Bronchial epithelial cell (primary cell): ENCODE measurements at regions not wholly inside any gene's neighbourhood (a gene's known extent, or its start where the extent isn't known, plus 50 kb on each side); places are given as distances from the start of the nearest gene placed in this dataset.

Experiments used
- DNase-seq: peaks from one replicate; pipeline ENCODE4 v3.0.0-alpha.2; 2010; ENCODE audit warnings: low read depth
- FAIRE-seq: peaks from 2 replicates; lab custom pipeline; 2011; peaks lifted over from hg19 to GRCh38; lab: Jason Lieb, UNC
- H3K27me3 ChIP-seq: 2 replicates; pipeline ENCODE4 v1.5.1; 2011; ENCODE audit warnings: low read length; ENCODE audit not compliant: control insufficient read depth, insufficient read depth
- H3K36me3 ChIP-seq: 2 replicates; pipeline ENCODE4 v1.5.1; 2011; ENCODE audit warnings: low read length; ENCODE audit not compliant: control insufficient read depth, insufficient read depth
- H3K4me3 ChIP-seq: 2 replicates; pipeline ENCODE4 v1.5.1; 2011; ENCODE audit warnings: mild to moderate bottlenecking, low read depth, low read length, control low read depth
- TF ChIP-seq, protein P1 (sequence below): IDR thresholded peaks from 2 replicates; pipeline ENCODE4 v1.5.1; 2011; ENCODE audit warnings: mild to moderate bottlenecking, moderate library complexity, low read length, control low read depth, inconsistent platforms; ENCODE audit not compliant: insufficient read depth, severe bottlenecking

DNA sequence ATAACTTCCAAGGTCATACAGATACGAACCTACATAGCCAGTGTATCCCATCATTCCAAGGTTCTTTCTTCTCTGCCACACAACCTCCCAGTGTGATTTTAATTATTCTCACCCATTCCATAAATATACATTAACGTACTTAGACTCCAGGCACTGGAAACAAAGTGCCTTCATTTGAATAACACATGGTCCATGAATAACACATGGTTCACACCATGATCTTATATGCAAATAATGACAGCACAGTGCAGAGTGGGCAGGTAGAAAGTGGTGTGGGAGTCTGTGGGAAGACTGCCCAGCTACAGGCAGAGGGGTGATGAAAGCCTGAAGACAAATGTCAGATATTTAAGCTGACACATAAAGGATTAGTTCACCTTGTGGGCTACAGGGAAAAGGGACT lies 425.2 kb downstream of the HACE1 start:
- TF ChIP-seq, protein P1, sequence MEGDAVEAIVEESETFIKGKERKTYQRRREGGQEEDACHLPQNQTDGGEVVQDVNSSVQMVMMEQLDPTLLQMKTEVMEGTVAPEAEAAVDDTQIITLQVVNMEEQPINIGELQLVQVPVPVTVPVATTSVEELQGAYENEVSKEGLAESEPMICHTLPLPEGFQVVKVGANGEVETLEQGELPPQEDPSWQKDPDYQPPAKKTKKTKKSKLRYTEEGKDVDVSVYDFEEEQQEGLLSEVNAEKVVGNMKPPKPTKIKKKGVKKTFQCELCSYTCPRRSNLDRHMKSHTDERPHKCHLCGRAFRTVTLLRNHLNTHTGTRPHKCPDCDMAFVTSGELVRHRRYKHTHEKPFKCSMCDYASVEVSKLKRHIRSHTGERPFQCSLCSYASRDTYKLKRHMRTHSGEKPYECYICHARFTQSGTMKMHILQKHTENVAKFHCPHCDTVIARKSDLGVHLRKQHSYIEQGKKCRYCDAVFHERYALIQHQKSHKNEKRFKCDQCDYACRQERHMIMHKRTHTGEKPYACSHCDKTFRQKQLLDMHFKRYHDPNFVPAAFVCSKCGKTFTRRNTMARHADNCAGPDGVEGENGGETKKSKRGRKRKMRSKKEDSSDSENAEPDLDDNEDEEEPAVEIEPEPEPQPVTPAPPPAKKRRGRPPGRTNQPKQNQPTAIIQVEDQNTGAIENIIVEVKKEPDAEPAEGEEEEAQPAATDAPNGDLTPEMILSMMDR = no peak
- Histone ChIP-seq H3K27me3 (no peaks in the 10 kb centered on the region), H3K36me3 (no peaks in the 10 kb centered on the region), H3K4me3 (no peak overlapping the region)
- DNase-seq (no peak), FAIRE-seq (no peak)

DNA sequence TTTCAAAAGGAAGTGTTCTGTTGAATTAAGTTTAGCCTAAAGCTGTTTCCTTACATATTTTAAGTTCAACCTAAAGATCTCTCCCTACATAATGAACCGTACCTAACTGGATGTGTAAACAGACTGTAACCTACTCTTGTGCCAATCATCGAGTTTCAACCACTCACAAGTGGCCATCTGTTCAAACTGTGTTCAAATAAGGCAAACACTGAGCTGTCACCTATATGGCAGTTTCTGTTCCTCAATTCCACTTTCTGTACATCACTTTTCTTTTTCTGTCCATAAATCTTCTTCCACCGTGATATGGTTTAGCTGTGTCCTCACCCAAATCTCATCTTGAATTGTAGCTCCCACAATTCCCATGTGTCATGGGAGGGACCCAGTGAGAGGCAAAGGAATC lies 428.6 kb downstream of the HACE1 start:
- TF ChIP-seq, protein P1 = no peak
- no peaks in the 10 kb centered on the region for H3K36me3 ChIP-seq
- no peak for FAIRE-seq
- no peaks in the 10 kb centered on the region for H3K27me3 ChIP-seq
- DNase-seq = no peak
- no peak overlapping the region for H3K4me3 ChIP-seq

GRCh38 chr6:104428184-104428583 lies 431.5 kb downstream of the HACE1 start:
- no peaks in the 10 kb centered on the region for H3K27me3 ChIP-seq
- no peak for FAIRE-seq
- TF ChIP-seq, protein P1 = no peak
- DNase-seq = no peak
- H3K36me3 ChIP-seq = no peaks in the 10 kb centered on the region
- H3K4me3 ChIP-seq = no peak overlapping the region

DNA sequence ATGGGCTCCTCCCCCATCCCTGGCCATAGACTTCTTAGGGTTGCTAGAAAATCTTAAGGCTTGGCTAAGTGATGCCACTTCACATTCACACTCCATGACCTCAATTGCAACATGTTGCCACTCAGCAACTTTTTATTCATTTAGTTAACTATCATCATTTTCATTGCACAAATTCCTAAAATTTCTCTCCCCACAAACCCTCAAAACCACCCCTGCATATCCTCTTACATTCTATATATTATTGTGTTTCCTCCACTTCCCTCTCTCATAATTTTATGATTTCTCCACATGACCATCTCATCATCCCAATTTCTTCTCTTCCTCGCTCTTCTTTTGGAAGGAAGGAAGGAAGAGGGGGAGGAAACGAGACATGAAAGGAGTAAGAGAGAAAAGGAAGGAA lies 436.0 kb downstream of the HACE1 start:
- Histone ChIP-seq H3K36me3 (no peaks in the 10 kb centered on the region), H3K27me3 (no peaks in the 10 kb centered on the region), H3K4me3 (no peak overlapping the region)
- FAIRE-seq = no peak
- no peak for DNase-seq
- TF ChIP-seq, protein P1 = no peak

GRCh38 chr6:104421650-104422049 lies 438.1 kb downstream of the HACE1 start:
- Histone ChIP-seq H3K4me3 (no peak overlapping the region), H3K36me3 (no peaks in the 10 kb centered on the region), H3K27me3 (no peaks in the 10 kb centered on the region)
- DNase-seq (no peak), FAIRE-seq (no peak)
- TF ChIP-seq, protein P1 = no peak

DNA sequence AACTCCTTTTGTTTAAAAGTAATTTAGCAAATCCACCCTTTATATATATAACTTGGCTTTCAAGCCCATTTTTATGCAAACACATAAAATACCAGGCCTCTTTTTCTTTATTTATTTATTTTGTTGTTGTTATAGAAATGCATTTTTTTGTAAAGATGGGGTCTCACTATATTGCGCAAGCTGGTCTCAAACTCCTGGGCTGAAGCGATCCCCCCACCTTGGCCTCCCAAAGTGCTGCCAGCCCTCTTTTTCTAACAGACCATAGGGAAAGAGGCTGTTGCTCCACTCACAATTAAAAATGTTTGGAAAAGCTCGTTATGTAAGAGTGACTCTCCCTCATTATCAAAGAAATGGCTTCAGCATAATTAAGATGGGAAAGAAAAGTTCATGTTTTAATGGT lies 440.9 kb downstream of the HACE1 start:
- TF ChIP-seq, protein P1 = no peak
- FAIRE-seq (no peak), DNase-seq (no peak)
- H3K27me3 ChIP-seq = no peaks in the 10 kb centered on the region
- H3K36me3 ChIP-seq = no peaks in the 10 kb centered on the region
- no peak overlapping the region for H3K4me3 ChIP-seq
